Activated naive CD4-positive, alpha-beta T cell treated with anti-CD3 and anti-CD28 coated beads, Interleukin-2, amount 50 U/mL, for 72 hours (primary cell): ENCODE measurements at regions not wholly inside any gene's neighbourhood (a gene's known extent, or its start where the extent isn't known, plus 50 kb on each side); places are given as distances from the start of the nearest gene placed in this dataset.
A peak's percentile ranks its signal among the peaks of the same experiment; 100 is the strongest.
"Not testable (repeated sequence)": the region's sequence is repeated elsewhere in the genome, so short reads cannot be mapped to it uniquely, and the experiment has no call there.

Source experiments
- ATAC-seq, 2 donors: fragments of 150-1000 bp; cut with Tn5 transposase; 2 replicates each; pipeline ENCODE4 v1.10.0; 2021; ENCODE audit warnings: mild to moderate bottlenecking in 2 of 2, moderate library complexity in 2 of 2
- DNase-seq, 2 donors: peaks; one replicate each; pipeline ENCODE4 v3.0.0; 2021 to 2022; ENCODE audit warnings: low spot score in 2 of 2
- H3K27ac Mint-ChIP-seq, 2 donors: one replicate each; pipeline ENCODE4 v1.8.0; 2022; ENCODE audit warnings: mild to moderate bottlenecking in 2 of 2, mixed read lengths in 2 of 2
- H3K36me3 Mint-ChIP-seq, 2 donors: one replicate each; pipeline ENCODE4 v1.8.0; 2022; ENCODE audit warnings: mixed read lengths in 2 of 2
- H3K9me3 Mint-ChIP-seq, 2 donors: one replicate each; pipeline ENCODE4 v1.8.0; 2022; ENCODE audit warnings: mixed read lengths in 2 of 2

GRCh38 chr4:162522724-162523123 is 358.9 kb upstream of the FSTL5 start:
- ATAC-seq (no peak), DNase-seq (no peak)
- no peaks in the 10 kb centered on the region for H3K36me3 Mint-ChIP-seq
- no peak overlapping the region for H3K27ac Mint-ChIP-seq
- H3K9me3 Mint-ChIP-seq = peaks cover 0 to 10% of the 10 kb centered on the region in 2 donors

DNA sequence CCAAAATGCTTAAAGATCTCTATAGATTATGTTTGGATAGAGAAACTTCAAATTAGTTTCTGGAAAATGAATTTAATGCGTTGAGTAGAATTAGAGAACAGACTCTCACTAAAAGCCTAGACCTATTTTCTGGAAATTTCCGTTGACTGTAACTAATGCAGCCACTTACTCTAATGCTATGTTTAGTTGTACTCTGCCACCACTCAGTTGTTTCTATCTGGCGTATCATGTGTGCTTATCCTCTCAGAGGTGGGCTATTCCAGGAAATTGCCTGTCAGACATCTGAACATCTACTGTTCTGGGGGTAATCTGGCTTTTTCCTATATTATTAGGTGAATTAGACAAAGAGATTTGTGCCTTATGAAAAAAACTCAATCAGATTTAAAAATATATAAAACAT is 347.1 kb upstream of the FSTL5 start:
- DNase-seq (no peak), ATAC-seq (no peak)
- no peak overlapping the region for H3K27ac Mint-ChIP-seq
- no peaks in the 10 kb centered on the region for H3K9me3 Mint-ChIP-seq
- no peaks in the 10 kb centered on the region for H3K36me3 Mint-ChIP-seq

GRCh38 chr4:162510115-162510514 is 346.3 kb upstream of the FSTL5 start:
- Mint-ChIP-seq H3K27ac (no peak overlapping the region), H3K9me3 (no peaks in the 10 kb centered on the region), H3K36me3 (no peaks in the 10 kb centered on the region)
- DNase-seq = no peak
- ATAC-seq = no peak

DNA sequence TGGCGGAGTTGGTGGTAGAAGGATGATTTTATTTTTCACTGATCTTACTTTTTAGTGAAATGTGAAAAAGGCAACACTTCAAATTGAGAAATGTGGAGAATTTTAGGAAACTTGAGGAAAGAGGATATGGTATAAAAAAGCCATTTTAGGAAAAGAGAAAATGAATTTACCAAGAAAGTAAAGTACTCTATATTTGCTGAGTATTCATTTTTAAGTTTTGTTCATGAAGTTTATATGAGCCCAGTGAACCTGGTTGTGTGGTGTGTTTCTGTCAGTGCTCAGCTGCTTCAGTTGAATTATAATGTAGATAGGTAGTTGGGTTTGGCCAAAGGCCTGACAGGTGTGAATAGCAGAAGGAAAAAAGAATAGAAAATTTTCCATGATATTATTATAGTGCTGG is 345.5 kb upstream of the FSTL5 start:
- H3K27ac Mint-ChIP-seq = no peak overlapping the region
- DNase-seq = no peak
- no peaks in the 10 kb centered on the region for H3K9me3 Mint-ChIP-seq
- no peak for ATAC-seq
- H3K36me3 Mint-ChIP-seq = no peaks in the 10 kb centered on the region

GRCh38 chr4:162506253-162506652 is 342.5 kb upstream of the FSTL5 start:
- Mint-ChIP-seq H3K9me3 (no peaks in the 10 kb centered on the region), H3K27ac (no peak overlapping the region), H3K36me3 (no peaks in the 10 kb centered on the region)
- ATAC-seq = no peak
- DNase-seq = no peak

GRCh38 chr4:162503868-162504267 is 340.1 kb upstream of the FSTL5 start:
- H3K36me3 Mint-ChIP-seq = no peaks in the 10 kb centered on the region
- H3K9me3 Mint-ChIP-seq = no peaks in the 10 kb centered on the region
- DNase-seq = no peak
- H3K27ac Mint-ChIP-seq = no peak overlapping the region
- ATAC-seq = no peak

- DNase-seq = no peak
- H3K9me3 Mint-ChIP-seq = no peaks in the 10 kb centered on the region
- H3K36me3 Mint-ChIP-seq = no peaks in the 10 kb centered on the region
- no peak for ATAC-seq
- H3K27ac Mint-ChIP-seq = no peak overlapping the region
These were observed 338.3 kb upstream of the FSTL5 start for GRCh38 chr4:162502109-162502508.

GRCh38 chr4:162499478-162499877 is 335.7 kb upstream of the FSTL5 start:
- no peaks in the 10 kb centered on the region for H3K36me3 Mint-ChIP-seq
- no peaks in the 10 kb centered on the region for H3K9me3 Mint-ChIP-seq
- DNase-seq = no peak
- H3K27ac Mint-ChIP-seq = no peak overlapping the region
- ATAC-seq = no peak

- no peak overlapping the region for H3K27ac Mint-ChIP-seq
These were observed 334.4 kb upstream of the FSTL5 start for GRCh38 chr4:162498168-162498567.

GRCh38 chr4:162497564-162498167 is 333.9 kb upstream of the FSTL5 start:
- Mint-ChIP-seq H3K36me3 (no peaks in the 10 kb centered on the region), H3K27ac (no peak overlapping the region), H3K9me3 (no peaks in the 10 kb centered on the region)
- ATAC-seq (peak in 1 of 2 donors; percentile 72), DNase-seq (peak in 1 of 2 donors; percentile 3)

More at GRCh38 chr4:162498168-162498567, 334.4 kb upstream of the FSTL5 start:
- no peak for ATAC-seq
- no peak for DNase-seq
- H3K9me3 Mint-ChIP-seq = no peaks in the 10 kb centered on the region
- H3K36me3 Mint-ChIP-seq = no peaks in the 10 kb centered on the region

DNA sequence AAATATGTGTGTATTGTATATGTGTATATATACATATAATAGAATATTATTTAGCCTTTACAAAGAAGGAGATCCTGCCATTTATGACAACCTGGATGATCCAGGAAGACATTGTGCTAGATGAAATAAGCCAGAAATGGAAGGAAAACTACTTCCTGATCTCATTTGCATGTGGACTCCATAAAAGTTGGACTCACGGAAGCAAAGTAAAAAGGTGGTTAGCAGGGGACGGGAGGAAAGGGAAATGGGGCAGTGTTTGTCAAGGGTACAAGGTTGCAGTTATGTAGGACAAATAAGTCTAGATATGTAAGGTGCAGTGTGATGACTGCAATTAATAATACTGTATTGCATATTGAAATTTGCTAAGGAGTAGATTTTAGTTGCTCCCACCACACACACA is 331.1 kb upstream of the FSTL5 start:
- no peak for DNase-seq
- H3K9me3 Mint-ChIP-seq = no peaks in the 10 kb centered on the region
- ATAC-seq = no peak

GRCh38 chr4:162485486-162485885 is 321.7 kb upstream of the FSTL5 start:
- Mint-ChIP-seq H3K9me3 (no peaks in the 10 kb centered on the region), H3K27ac (no peak overlapping the region), H3K36me3 (no peaks in the 10 kb centered on the region)
- ATAC-seq (no peak), DNase-seq (no peak)

More for the DNA sequence above, 331.1 kb upstream of the FSTL5 start:
- no peaks in the 10 kb centered on the region for H3K36me3 Mint-ChIP-seq
- no peak overlapping the region for H3K27ac Mint-ChIP-seq

DNA sequence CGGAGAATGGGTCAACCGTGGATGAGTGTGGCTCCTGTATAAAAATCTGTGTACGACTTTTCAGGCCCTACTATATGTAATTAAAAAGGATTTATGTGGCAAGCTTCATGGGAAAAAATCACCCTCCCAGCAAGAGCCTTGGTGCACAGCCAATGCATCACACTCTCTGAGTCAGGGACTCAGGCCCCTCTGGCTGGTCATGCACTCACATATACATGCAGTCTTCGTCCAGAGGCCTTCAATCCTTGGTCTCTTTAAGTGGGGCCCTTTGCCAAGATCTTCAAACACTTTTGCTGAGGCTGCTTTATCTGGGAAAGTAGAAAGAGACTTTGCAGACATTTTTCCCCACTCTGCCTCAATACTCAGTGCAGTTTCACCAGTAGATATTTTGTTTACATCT is 311.4 kb upstream of the FSTL5 start:
- H3K27ac Mint-ChIP-seq = no peak overlapping the region
- no peak for ATAC-seq
- no peak for DNase-seq
- H3K36me3 Mint-ChIP-seq = no peaks in the 10 kb centered on the region
- H3K9me3 Mint-ChIP-seq = peaks cover 0 to 6% of the 10 kb centered on the region in 2 donors

DNA sequence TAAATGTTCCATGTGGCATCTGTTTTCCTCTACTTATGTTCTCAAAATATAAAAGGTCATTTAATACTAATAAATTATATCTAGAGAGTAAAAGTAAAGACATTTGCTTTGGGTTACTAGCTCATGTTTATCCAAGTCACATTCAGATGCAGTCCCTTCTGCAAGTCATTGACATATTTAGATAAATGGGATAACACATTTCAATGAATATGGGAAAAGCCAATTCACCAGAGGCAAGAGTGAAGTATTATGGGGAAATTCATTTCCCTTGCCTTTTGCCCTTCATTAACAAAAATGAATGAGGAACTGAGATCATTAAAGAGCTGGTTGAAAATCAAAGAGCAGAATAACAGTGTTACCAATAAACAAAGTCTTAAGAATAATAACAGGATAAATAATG is 306.2 kb upstream of the FSTL5 start:
- H3K27ac Mint-ChIP-seq = no peak overlapping the region
- H3K36me3 Mint-ChIP-seq = no peaks in the 10 kb centered on the region
- DNase-seq (no peak), ATAC-seq (no peak)
- H3K9me3 Mint-ChIP-seq = no peaks in the 10 kb centered on the region

DNA sequence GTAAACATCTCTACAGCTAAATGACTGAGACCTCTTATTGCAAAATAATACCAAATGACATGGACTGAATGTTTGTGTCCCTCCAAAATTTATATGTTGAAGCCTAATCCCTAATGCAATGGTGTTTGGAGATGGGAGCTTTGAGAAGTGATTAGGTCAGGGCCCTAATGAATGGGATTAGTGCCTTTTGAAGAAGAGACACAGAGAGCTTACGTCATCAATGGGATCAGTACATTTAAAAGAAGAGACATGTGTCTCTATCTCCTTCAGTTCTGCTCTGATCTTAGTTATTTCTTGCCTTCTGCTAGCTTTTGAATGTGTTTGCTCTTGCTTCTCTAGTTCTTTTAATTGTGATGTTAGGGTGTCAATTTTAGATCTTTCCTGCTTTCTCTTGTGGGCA is 301.6 kb upstream of the FSTL5 start:
- not testable (repeated sequence) for H3K36me3 Mint-ChIP-seq, DNase-seq, H3K27ac Mint-ChIP-seq, H3K9me3 Mint-ChIP-seq, ATAC-seq

DNA sequence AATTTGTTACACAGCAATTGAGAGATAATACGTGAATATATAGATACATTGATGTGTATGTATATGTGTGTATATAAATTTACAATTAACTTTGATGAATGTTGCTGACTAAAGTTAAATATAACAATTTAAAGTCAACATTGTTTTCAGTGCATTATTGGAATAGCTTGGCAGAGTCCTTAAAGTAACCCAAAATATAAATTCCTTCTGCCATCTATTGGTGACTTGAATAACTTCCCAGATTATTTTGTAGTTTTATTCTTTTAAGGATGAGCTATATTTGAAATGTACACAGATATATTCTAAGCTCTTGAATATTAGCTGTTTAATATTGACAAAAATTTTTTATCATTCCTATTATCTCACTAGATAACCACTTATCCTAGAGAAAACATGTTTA is 298.2 kb upstream of the FSTL5 start:
- DNase-seq (no peak), ATAC-seq (no peak)
- Mint-ChIP-seq H3K9me3 (no peaks in the 10 kb centered on the region), H3K36me3 (no peaks in the 10 kb centered on the region), H3K27ac (no peak overlapping the region)

- no peaks in the 10 kb centered on the region for H3K9me3 Mint-ChIP-seq
- H3K36me3 Mint-ChIP-seq = no peaks in the 10 kb centered on the region
- DNase-seq = no peak
- H3K27ac Mint-ChIP-seq = no peak overlapping the region
- no peak for ATAC-seq
These were observed 294.3 kb upstream of the FSTL5 start for GRCh38 chr4:162458051-162458450.

DNA sequence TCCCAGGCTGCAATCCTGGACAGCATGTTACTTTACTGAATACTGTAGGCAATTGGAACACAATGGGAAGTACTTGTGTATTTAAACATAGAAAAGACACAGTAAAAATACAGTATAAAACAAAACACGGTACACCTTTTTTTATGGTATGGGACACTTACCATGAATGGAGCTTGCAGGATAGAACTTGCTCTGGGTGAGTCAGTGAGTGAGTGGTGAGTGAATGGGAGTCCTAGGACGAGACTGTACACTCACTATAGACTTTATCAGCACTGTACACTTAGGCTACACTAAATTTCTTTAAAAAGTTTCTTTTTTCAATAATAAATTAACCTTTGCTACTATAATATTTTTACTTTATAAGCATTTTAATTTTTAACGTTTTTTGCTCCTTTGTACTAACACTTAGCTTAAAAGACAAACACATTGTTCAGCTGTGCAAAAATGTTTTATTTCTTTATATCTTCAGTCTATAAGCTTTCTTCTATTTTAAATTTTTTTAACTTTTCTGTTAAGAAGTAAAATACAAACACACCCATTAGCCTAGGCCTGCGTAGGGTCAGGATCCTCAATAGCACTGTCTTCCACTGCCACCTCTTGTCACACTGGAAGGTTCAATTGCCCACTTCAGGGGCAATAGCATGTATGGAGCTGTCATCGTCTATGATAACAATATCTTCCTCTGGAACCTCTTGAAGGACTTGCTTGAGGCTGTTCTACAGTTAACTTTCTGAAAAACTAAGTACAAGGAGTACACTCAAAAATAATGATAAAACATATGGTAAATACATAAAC is 293.5 kb upstream of the FSTL5 start:
- ATAC-seq (no peak), DNase-seq (no peak)
- H3K27ac Mint-ChIP-seq = no peak overlapping the region
- H3K36me3 Mint-ChIP-seq = no peaks in the 10 kb centered on the region
- no peaks in the 10 kb centered on the region for H3K9me3 Mint-ChIP-seq
